ENCODE measurements at regions not wholly inside any gene's neighbourhood (a gene's known extent, or its start where the extent isn't known, plus 50 kb on each side); places are given as distances from the start of the nearest gene placed in this dataset.

GRCh38 chr7:42332605-42333222 is 95.7 kb upstream of the GLI3 start:
- no peak overlapping the region for H4K8ac ChIP-seq (replicated peaks; ENCODE audit: insufficient read length, low read depth, low read length)
- no peaks in the 10 kb centered on the region for H3K27me3 ChIP-seq (ENCODE audit: insufficient read depth, low read length)
- no peak overlapping the region for H3K18ac ChIP-seq (ENCODE audit: insufficient read length, low read depth, low read length)
- no peak overlapping the region for H3K4me2 ChIP-seq (ENCODE audit: insufficient read depth, insufficient read length, low read length)
- Mint-ChIP-seq H3K27ac (no peak overlapping the region), H3K27me3 (ENCODE audit: low read depth) (no peaks in the 10 kb centered on the region), H3K4me1 (peaks cover 4% of the 10 kb centered on the region in 2 experiments), H3K9me3 (peaks cover 12 to 17% of the 10 kb centered on the region in 2 experiments), H3K4me3 (no peak overlapping the region), H3K36me3 (ENCODE audit: insufficient read depth in 1 of 3, low read depth in 3 of 3) (peaks cover 2 to 13% (median 3%) of the 10 kb centered on the region in 3 experiments; a peak in 5 of 7 replicates)
- no peak overlapping the region for H3K56ac ChIP-seq (ENCODE audit: insufficient read length, low read depth, low read length)
- no peak overlapping the region for H3K4ac ChIP-seq (ENCODE audit: low read depth, low read length)
- no peak overlapping the region for H3K27ac ChIP-seq (ENCODE audit: insufficient read length, low read depth, low read length)
- no peak overlapping the region for H2BK15ac ChIP-seq (ENCODE audit: low read depth, low read length)
- H3K9me3 ChIP-seq (ENCODE audit: control insufficient read depth, low read depth, low read length): no peaks in the 10 kb centered on the region
- H3K79me2 ChIP-seq (ENCODE audit: insufficient read depth, low read length): no peaks in the 10 kb centered on the region
- no peak for DNase-seq
- no CpG with 5 or more reads among the region's 2 CpGs for WGBS (ENCODE audit: extremely low coverage, insufficient read length, low lambda C conversion rate)
- no peak overlapping the region for H2AFZ ChIP-seq (ENCODE audit: low read length)
- TF ChIP-seq CTCF (conservative IDR thresholded peaks at IDR 0.05): no peak
- H2AK5ac ChIP-seq (ENCODE audit: insufficient read length, low read length): no peak overlapping the region
- no peak overlapping the region for H3K9ac ChIP-seq (ENCODE audit: extremely low read depth, insufficient read length, low read length)
- H2BK20ac ChIP-seq (ENCODE audit: low read depth, low read length, poor library complexity, severe bottlenecking): no peak overlapping the region
- H3T11ph ChIP-seq (ENCODE audit: low read length): no peak overlapping the region
- no peak overlapping the region for H3K14ac ChIP-seq (ENCODE audit: insufficient read depth, low read length)
- peaks cover 3% of the 10 kb centered on the region; the same call in 1 of the 2 replicates for H3K4me1 ChIP-seq (ENCODE audit: insufficient read depth, low read length)
- H3K23me2 ChIP-seq (ENCODE audit: insufficient read length, low read depth, low read length, poor library complexity, severe bottlenecking): no peaks in the 10 kb centered on the region
- no peak overlapping the region for H4K5ac ChIP-seq (ENCODE audit: insufficient read length, low read depth, low read length)
- no peak overlapping the region for H2BK120ac ChIP-seq (ENCODE audit: low read depth, low read length, poor library complexity, severe bottlenecking)
- H3K23ac ChIP-seq (ENCODE audit: insufficient read length, low read depth, low read length): no peak overlapping the region
- H2BK5ac ChIP-seq (ENCODE audit: insufficient read length, low read length): no peak overlapping the region
- H2BK12ac ChIP-seq (ENCODE audit: insufficient read length, low read depth, low read length): no peak overlapping the region
- no peaks in the 10 kb centered on the region for H3K79me1 ChIP-seq (ENCODE audit: insufficient read depth, low read depth, low read length, poor library complexity, severe bottlenecking)
- H4K91ac ChIP-seq (ENCODE audit: insufficient read length, low read depth, low read length): no peak overlapping the region
- H4K20me1 ChIP-seq (ENCODE audit: control insufficient read depth, insufficient read depth, insufficient read length): no peaks in the 10 kb centered on the region
